H1 (cell line): ENCODE measurements at regions not wholly inside any gene's neighbourhood (a gene's known extent, or its start where the extent isn't known, plus 50 kb on each side); places are given as distances from the start of the nearest gene placed in this dataset.

Experiments
- CTCF ChIA-PET: fragments of 300-600 bp; sonication (Branson Sonifier 250); formaldehyde crosslinking; loops from one replicate; lab custom pipeline; 2021; ENCODE audit not compliant: partially characterized antibody; lab: Charles Lee
- POLR2A ChIA-PET: fragments of 300-600 bp; sonication (Branson Sonifier 250); formaldehyde crosslinking; loops from one replicate; lab custom pipeline; 2021; ENCODE audit warnings: inconsistent platforms; ENCODE audit not compliant: partially characterized antibody; lab: Charles Lee
- DNase-seq, 2 experiments: peaks; one replicate each; pipeline versions ENCODE4 v3.0.0 to v3.0.0-alpha.2; 2010 to 2022; ENCODE audit warnings: low spot score in 2 of 2, low read depth in 1 of 2, mixed read lengths in 1 of 2
- FAIRE-seq: peaks from 2 replicates; lab custom pipeline; 2011; peaks lifted over from hg19 to GRCh38; lab: Jason Lieb, UNC
- H2AFZ ChIP-seq: 2 replicates; pipeline ENCODE4 v1.8.1; 2012; ENCODE audit warnings: low read length, inconsistent platforms
- H2AK5ac ChIP-seq: 2 replicates; pipeline ENCODE4 v1.6.1; 2013; ENCODE audit warnings: low read depth, low read length
- H2BK120ac ChIP-seq: replicated peaks from 2 replicates; pipeline ENCODE3; 2013; ENCODE audit warnings: low read depth, low read length, inconsistent platforms
- H2BK12ac ChIP-seq: 2 replicates; pipeline ENCODE4 v1.6.1; 2013; ENCODE audit warnings: low read depth, low read length
- H2BK15ac ChIP-seq: 2 replicates; pipeline ENCODE4 v1.6.1; 2013; ENCODE audit warnings: low read length
- H2BK20ac ChIP-seq: 2 replicates; pipeline ENCODE4 v1.6.1; 2013; ENCODE audit warnings: low read length
- H2BK5ac ChIP-seq: 2 replicates; pipeline ENCODE4 v1.6.1; 2013; ENCODE audit warnings: low read depth, low read length
- H3K14ac ChIP-seq: 2 replicates; pipeline ENCODE4 v1.6.1; 2013; ENCODE audit warnings: inconsistent platforms; ENCODE audit not compliant: insufficient read length
- H3K18ac ChIP-seq: 2 replicates; pipeline ENCODE4 v1.6.1; 2013; ENCODE audit warnings: low read length; ENCODE audit errors: extremely low read depth
- H3K23ac ChIP-seq: 2 replicates; pipeline ENCODE4 v1.6.1; 2013; ENCODE audit warnings: inconsistent platforms; ENCODE audit not compliant: insufficient read length
- H3K23me2 ChIP-seq: 2 replicates; pipeline ENCODE4 v1.6.1; 2013; ENCODE audit warnings: low read depth, low read length
- H3K27ac ChIP-seq: 2 replicates; pipeline ENCODE4 v1.6.1; 2011; ENCODE audit warnings: low read depth, low read length, inconsistent platforms
- H3K27me3 ChIP-seq, 4 experiments: replicated peaks in 1 of 4; 1 replicate in 1 of 4; 2 replicates in 3 of 4; pipeline versions ENCODE4 v1.6.1 to v1.8.1; 2011 to 2013; ENCODE audit warnings: low read length in 3 of 4, mild to moderate bottlenecking in 3 of 4, inconsistent platforms in 2 of 4, mixed read lengths in 2 of 4, moderate library complexity in 1 of 4; ENCODE audit not compliant: control insufficient read depth in 3 of 4, insufficient read depth in 3 of 4; ENCODE audit errors: extremely low read depth in 1 of 4
- H3K36me3 ChIP-seq, 4 experiments: 2 replicates each; pipeline versions ENCODE4 v1.6.1 to v1.8.1; 2011 to 2013; ENCODE audit warnings: mild to moderate bottlenecking in 4 of 4, low read length in 3 of 4, moderate library complexity in 2 of 4, control low read depth in 1 of 4, inconsistent platforms in 1 of 4; ENCODE audit not compliant: insufficient read depth in 4 of 4, control insufficient read depth in 2 of 4
- H3K4ac ChIP-seq: replicated peaks from 2 replicates; pipeline ENCODE3; 2013; ENCODE audit warnings: low read length, low read depth, mixed read lengths, inconsistent platforms; ENCODE audit not compliant: insufficient read length
- H3K4me1 ChIP-seq, 4 experiments: replicated peaks in 1 of 4; 1 replicate in 1 of 4; 2 replicates in 3 of 4; pipeline versions ENCODE4 v1.6.1 to v1.8.1; 2011 to 2013; ENCODE audit warnings: low read length in 3 of 4, inconsistent platforms in 2 of 4, mixed read lengths in 1 of 4; ENCODE audit not compliant: insufficient read depth in 4 of 4, control insufficient read depth in 3 of 4
- H3K4me2 ChIP-seq, 2 experiments: 2 replicates each; pipeline versions ENCODE4 v1.6.1 to v1.8.1; 2011 to 2013; ENCODE audit warnings: low read depth in 2 of 2, low read length in 2 of 2, control low read depth in 1 of 2, inconsistent platforms in 1 of 2, mild to moderate bottlenecking in 1 of 2; ENCODE audit not compliant: insufficient read depth in 1 of 2
- H3K4me3 ChIP-seq, 4 experiments: fragments of 200-600, 300-600 bp in 1 of 4; sonication (generic), shearing (Covaris generic), sonication (Bioruptor Twin) in 1 of 4; 2 replicates each; pipeline versions ENCODE4 v1.5.1 to v1.8.1; 2011 to 2016; ENCODE audit warnings: low read length in 4 of 4, low read depth in 3 of 4, control low read depth in 2 of 4, inconsistent platforms in 2 of 4, mild to moderate bottlenecking in 2 of 4, mixed read lengths in 1 of 4, moderate library complexity in 1 of 4; ENCODE audit not compliant: insufficient read depth in 2 of 4; ENCODE audit errors: extremely low read depth in 1 of 4
- H3K56ac ChIP-seq: replicated peaks from 2 replicates; pipeline ENCODE3; 2013; ENCODE audit warnings: low read depth, mild to moderate bottlenecking, mixed read lengths, low read length, inconsistent platforms; ENCODE audit not compliant: insufficient read length
- H3K79me1 ChIP-seq: 2 replicates; pipeline ENCODE4 v1.6.1; 2013; ENCODE audit warnings: low read depth, low read length, control low read depth
- H3K79me2 ChIP-seq, 2 experiments: 2 replicates each; pipeline versions ENCODE4 v1.6.1 to v1.8.1; 2012 to 2013; ENCODE audit warnings: low read length in 2 of 2, mild to moderate bottlenecking in 2 of 2, inconsistent platforms in 1 of 2; ENCODE audit not compliant: insufficient read depth in 2 of 2, control insufficient read depth in 1 of 2
- H3K9ac ChIP-seq, 4 experiments: replicated peaks in 1 of 4; 1 replicate in 1 of 4; 2 replicates in 3 of 4; pipeline versions ENCODE4 v1.6.1 to v1.8.1; 2011 to 2013; ENCODE audit warnings: low read depth in 3 of 4, low read length in 3 of 4, control low read depth in 2 of 4, mild to moderate bottlenecking in 2 of 4, moderate library complexity in 2 of 4, inconsistent platforms in 1 of 4; ENCODE audit errors: extremely low read depth in 1 of 4
- H3K9me3 ChIP-seq, 2 experiments: 2 replicates each; pipeline versions ENCODE4 v1.6.1 to v1.8.1; 2012 to 2013; ENCODE audit warnings: mild to moderate bottlenecking in 2 of 2, moderate library complexity in 2 of 2, control low read depth in 1 of 2, inconsistent platforms in 1 of 2, low read depth in 1 of 2, low read length in 1 of 2, mixed read lengths in 1 of 2; ENCODE audit not compliant: insufficient read depth in 2 of 2
- H4K20me1 ChIP-seq, 2 experiments: replicated peaks in 1 of 2; 2 replicates each; pipeline versions ENCODE3 to v1.8.1; 2011 to 2013; ENCODE audit warnings: inconsistent platforms in 2 of 2, low read length in 2 of 2, mild to moderate bottlenecking in 1 of 2; ENCODE audit not compliant: insufficient read depth in 2 of 2, control insufficient read depth in 1 of 2
- H4K5ac ChIP-seq: 2 replicates; pipeline ENCODE4 v1.6.1; 2013; ENCODE audit warnings: low read length, low read depth, mixed read lengths, inconsistent platforms; ENCODE audit not compliant: insufficient read length
- H4K8ac ChIP-seq: 2 replicates; pipeline ENCODE4 v1.8.0; 2013; ENCODE audit warnings: mild to moderate bottlenecking, moderate library complexity, low read length, inconsistent platforms; ENCODE audit not compliant: insufficient read depth; ENCODE audit errors: extremely low read depth
- H4K91ac ChIP-seq: replicated peaks from 2 replicates; pipeline ENCODE3; 2013; ENCODE audit warnings: low read length, mixed read lengths, inconsistent platforms; ENCODE audit not compliant: insufficient read length
- BACH1 ChIP-seq: IDR thresholded peaks from 2 replicates; pipeline ENCODE4 v1.6.1; 2012; ENCODE audit warnings: low read length, improper control_type of control experiment
- CREB1 ChIP-seq: IDR thresholded peaks from 2 replicates; pipeline ENCODE4 v1.6.1; 2012; ENCODE audit warnings: inconsistent platforms
- EP300 ChIP-seq, 2 experiments: IDR thresholded peaks; 1 replicate in 1 of 2; 2 replicates in 1 of 2; pipeline ENCODE4 v1.6.1; 2011 to 2012; ENCODE audit warnings: low read depth in 2 of 2, low read length in 2 of 2, mild to moderate bottlenecking in 2 of 2, borderline replicate concordance in 1 of 2, inconsistent platforms in 1 of 2, moderate library complexity in 1 of 2
- GTF2F1 ChIP-seq: IDR thresholded peaks from 2 replicates; pipeline ENCODE4 v1.6.1; 2012; ENCODE audit warnings: low read depth, low read length, improper control_type of control experiment, borderline replicate concordance
- JUND ChIP-seq: IDR thresholded peaks from 2 replicates; pipeline ENCODE4 v1.6.1; 2011; ENCODE audit warnings: mild to moderate bottlenecking, improper control_type of control experiment, low read length
- MAX ChIP-seq: IDR thresholded peaks from 2 replicates; pipeline ENCODE4 v1.6.1; 2012; ENCODE audit warnings: inconsistent platforms
- POLR2A ChIP-seq, 2 experiments: IDR thresholded peaks; 1 replicate in 1 of 2; 2 replicates in 1 of 2; pipeline ENCODE4 v1.6.1; 2011; ENCODE audit warnings: low read depth in 2 of 2, low read length in 2 of 2, mild to moderate bottlenecking in 2 of 2; ENCODE audit errors: control extremely low read depth in 1 of 2
- RAD21 ChIP-seq, 2 experiments: IDR thresholded peaks in 1 of 2; conservative IDR thresholded peaks in 1 of 2; 2 replicates each; pipeline ENCODE4 v1.6.1; 2011; ENCODE audit warnings: low read depth in 2 of 2, low read length in 2 of 2, improper control_type of control experiment in 1 of 2, inconsistent platforms in 1 of 2, mild to moderate bottlenecking in 1 of 2, moderate library complexity in 1 of 2
- RFX5 ChIP-seq: IDR thresholded peaks from 2 replicates; pipeline ENCODE4 v1.6.1; 2011; ENCODE audit warnings: low read depth, low read length, improper control_type of control experiment, borderline replicate concordance
- RXRA ChIP-seq: IDR thresholded peaks from 2 replicates; pipeline ENCODE4 v1.6.1; 2011; ENCODE audit warnings: low read depth, mild to moderate bottlenecking, low read length, moderate library complexity; ENCODE audit not compliant: insufficient read depth
- YY1 ChIP-seq: IDR thresholded peaks from 2 replicates; pipeline ENCODE4 v1.6.1; 2011; ENCODE audit warnings: low read depth, mild to moderate bottlenecking, low read length
- WGBS, 2 experiments: shearing (Covaris generic) in 1 of 2; methylation state at CpG; one replicate each; pipeline versions ENCODE4 v1.1.6 to v1.1.7; 2013 to 2015; ENCODE audit warnings: low lambda C conversion rate in 2 of 2, mixed read lengths in 2 of 2, inconsistent platforms in 1 of 2, low coverage in 1 of 2, missing lambda C conversion rate in 1 of 2; ENCODE audit not compliant: insufficient replicate concordance in 2 of 2, insufficient coverage in 1 of 2, insufficient read length in 1 of 2; ENCODE audit errors: extremely low coverage in 1 of 2, missing lambda C conversion rate in 1 of 2; 5-methylcytosine and 5-hydroxymethylcytosine counted together

GRCh38 chr3:127120851-127121647, 71.9 kb upstream of the PRR23E start:
- H2AFZ ChIP-seq = no peak overlapping the region
- H3K9ac ChIP-seq = no peak overlapping the region
- POLR2A ChIA-PET = no interaction called here
- no peaks in the 10 kb centered on the region for H4K20me1 ChIP-seq
- no peak for FAIRE-seq
- H2BK120ac ChIP-seq = no peak overlapping the region
- no peaks in the 10 kb centered on the region for H3K23me2 ChIP-seq
- no peak overlapping the region for H2BK20ac ChIP-seq
- TF ChIP-seq YY1 (no peak), RXRA (no peak), RFX5 (no peak), GTF2F1 (no peak), MAX (no peak), CREB1 (no peak), POLR2A (IDR thresholded peaks at IDR 0.05; ENCODE audit: control extremely low read depth in 1 of 2, low read depth in 2 of 2, low read length in 2 of 2) (no peak), EP300 (IDR thresholded peaks at IDR 0.05; ENCODE audit: borderline replicate concordance in 1 of 2, low read depth in 2 of 2, low read length in 2 of 2) (no peak), BACH1 (no peak), RAD21 (IDR thresholded peaks at IDR 0.05 in 1 of 2, conservative IDR thresholded peaks at IDR 0.05 in 1 of 2; ENCODE audit: low read depth in 2 of 2, low read length in 2 of 2) (no peak), JUND (no peak)
- no peak overlapping the region for H3K14ac ChIP-seq
- peaks cover 0 to 10% (median 3%) of the 10 kb centered on the region in 4 experiments; a peak in 2 of 7 replicates for H3K4me1 ChIP-seq
- H2BK12ac ChIP-seq = no peak overlapping the region
- no peak overlapping the region for H3K56ac ChIP-seq
- H3K27me3 ChIP-seq = no peaks in the 10 kb centered on the region
- CTCF ChIA-PET = interaction anchor here (1.3 to 2.9 kb wide), 3 partner anchors 8 to 369 kb away, joined by 4 to 13 read pairs (median 10); no protein-coding TSS in a partner anchor
- H4K91ac ChIP-seq = no peak overlapping the region
- H3K79me2 ChIP-seq = no peaks in the 10 kb centered on the region
- no peak overlapping the region for H3K27ac ChIP-seq
- H3K36me3 ChIP-seq = no peaks in the 10 kb centered on the region
- 90% methylated on average over 13 of the region's 13 CpGs; no CpG with 5 or more reads in 1 of the 2 experiments for WGBS, 2 experiments
- no peak overlapping the region for H2AK5ac ChIP-seq
- H3K4me3 ChIP-seq = no peak overlapping the region
- H3K4me2 ChIP-seq = no peak overlapping the region
- DNase-seq = no peak
- no peaks in the 10 kb centered on the region for H3K9me3 ChIP-seq
- no peak overlapping the region for H4K8ac ChIP-seq
- no peak overlapping the region for H2BK15ac ChIP-seq
- no peak overlapping the region for H3K4ac ChIP-seq
- H3K18ac ChIP-seq = no peak overlapping the region
- no peak overlapping the region for H3K23ac ChIP-seq
- H3K79me1 ChIP-seq = no peaks in the 10 kb centered on the region
- H4K5ac ChIP-seq = no peak overlapping the region
- no peak overlapping the region for H2BK5ac ChIP-seq
